A549 (cell line): ENCODE measurements at regions not wholly inside any gene's neighbourhood (a gene's known extent, or its start where the extent isn't known, plus 50 kb on each side); places are given as distances from the start of the nearest gene placed in this dataset.

Experiments
- ATAC-seq, 2 experiments: fragments of 200-7000 bp in 1 of 2; fragments of >200 bp in 1 of 2; cut with Nextera tagmentation in 1 of 2; cut with Tn5 transposase in 1 of 2; 3 replicates each; pipeline versions ENCODE4 v1.8.0 to v1.9.1; 2018 to 2020; ENCODE audit warnings: mild to moderate bottlenecking in 1 of 2, moderate library complexity in 1 of 2
- CTCF ChIA-PET: fragments of 300-600 bp; sonication (Branson Sonifier 250); formaldehyde crosslinking; extraction: SDS; loops from one replicate; lab custom pipeline; 2021; ENCODE audit warnings: antibody characterized with exemption, inconsistent platforms; lab: Yijun Ruan, JAX
- POLR2A ChIA-PET: fragments of 350-600 bp; formaldehyde crosslinking; extraction: SDS; loops from one replicate; lab custom pipeline; 2021; ENCODE audit warnings: antibody characterized with exemption, inconsistent platforms; lab: Yijun Ruan, JAX
- DNase-seq, 2 experiments: peaks; one replicate each; pipeline versions ENCODE4 v3.0.0 to v3.0.0-alpha.2; 2011 to 2016; ENCODE audit warnings: low read depth in 1 of 2, low spot score in 1 of 2
- FAIRE-seq: peaks from 2 replicates; lab custom pipeline; 2011; peaks lifted over from hg19 to GRCh38; lab: Jason Lieb, UNC
- H3K27ac ChIP-seq, 2 experiments: fragments of >200 bp; sonication (Bioruptor Twin); formaldehyde crosslinking; 3 replicates each; pipeline ENCODE4 v1.5.1; 2016 to 2017
- H3K4me1 ChIP-seq: fragments of >200 bp; sonication (Bioruptor Twin); formaldehyde crosslinking; 3 replicates; pipeline ENCODE4 v1.6.1; 2016
- H3K4me2 ChIP-seq: fragments of >200 bp; sonication (Bioruptor Twin); formaldehyde crosslinking; 3 replicates; pipeline ENCODE4 v1.6.1; 2016
- H3K4me3 ChIP-seq: fragments of >200 bp; sonication (Bioruptor Twin); formaldehyde crosslinking; 3 replicates; pipeline ENCODE4 v1.5.1; 2016
- H3K9me3 ChIP-seq: fragments of >200 bp; sonication (Bioruptor Twin); formaldehyde crosslinking; 3 replicates; pipeline ENCODE4 v1.6.1; 2016
- BHLHE40 ChIP-seq: IDR thresholded peaks from 2 replicates; pipeline ENCODE4 v1.6.1; 2012; ENCODE audit warnings: low read depth, low read length, inconsistent platforms
- CBX8 ChIP-seq: fragments of 200-600 bp; sonication (generic); IDR thresholded peaks from 2 replicates; pipeline ENCODE4 v1.6.1; 2016
- CEBPB ChIP-seq, 2 experiments: fragments of >200 bp in 1 of 2; sonication (Bioruptor Twin) in 1 of 2; formaldehyde crosslinking in 1 of 2; IDR thresholded peaks; 2 replicates each; pipeline ENCODE4 v1.6.1; 2012 to 2016
- CHD2 ChIP-seq: fragments of 150-350 bp; IDR thresholded peaks from 2 replicates; pipeline ENCODE4 v1.6.1; 2014; ENCODE audit warnings: low read length; ENCODE audit not compliant: partially characterized antibody
- CHD4 ChIP-seq: fragments of 200-600 bp; sonication (generic); IDR thresholded peaks from 2 replicates; pipeline ENCODE4 v1.6.1; 2016; ENCODE audit warnings: antibody characterized with exemption, mild to moderate bottlenecking, borderline replicate concordance
- CTCF ChIP-seq: fragments of >200 bp; sonication (Bioruptor Twin); formaldehyde crosslinking; IDR thresholded peaks from 3 replicates; pipeline ENCODE4 v1.5.1; 2016
- EHMT2 ChIP-seq: fragments of 200-600 bp; sonication (generic); IDR thresholded peaks from 2 replicates; pipeline ENCODE4 v1.6.1; 2016; ENCODE audit warnings: antibody characterized with exemption, low read depth, mild to moderate bottlenecking, moderate library complexity
- JUNB ChIP-seq: fragments of >200 bp; sonication (Bioruptor Twin); formaldehyde crosslinking; IDR thresholded peaks from 2 replicates; pipeline ENCODE4 v1.6.1; 2016
- KDM5A ChIP-seq: fragments of 200-600 bp; sonication (generic); IDR thresholded peaks from 2 replicates; pipeline ENCODE4 v1.6.1; 2016; ENCODE audit warnings: antibody characterized with exemption, mild to moderate bottlenecking
- MAZ ChIP-seq: fragments of 150-350 bp; IDR thresholded peaks from 2 replicates; pipeline ENCODE4 v1.6.1; 2014; ENCODE audit warnings: antibody characterized with exemption, low read depth, low read length, borderline replicate concordance
- MYC ChIP-seq: IDR thresholded peaks from 2 replicates; pipeline ENCODE4 v1.6.1; 2012; ENCODE audit warnings: mild to moderate bottlenecking, inconsistent platforms, low read length, improper control_type of control experiment, borderline replicate concordance
- NFE2L2 ChIP-seq: fragments of 150-350 bp; conservative IDR thresholded peaks from 2 replicates; pipeline ENCODE4 v1.6.1; 2014; ENCODE audit warnings: low read length
- NPAS2 ChIP-seq: fragments of 250-450 bp; sonication (Bioruptor Pico); IDR thresholded peaks from 2 replicates; pipeline ENCODE4 v1.8.0; 2022; ENCODE audit warnings: mild to moderate bottlenecking, moderate library complexity, borderline replicate concordance
- POLR2A ChIP-seq: IDR thresholded peaks from 2 replicates; pipeline ENCODE4 v1.6.1; 2012; ENCODE audit warnings: mild to moderate bottlenecking, low read length
- RARB ChIP-seq: fragments of 250-450 bp; sonication (Bioruptor Pico); IDR thresholded peaks from 2 replicates; pipeline ENCODE4 v1.8.0; 2021; ENCODE audit warnings: mild to moderate bottlenecking, moderate library complexity
- REST ChIP-seq: fragments of 200-600 bp; sonication (generic); IDR thresholded peaks from 2 replicates; pipeline ENCODE4 v1.6.1; 2016; ENCODE audit warnings: antibody characterized with exemption, mild to moderate bottlenecking, moderate library complexity
- RFX5 ChIP-seq: fragments of 450-650 bp; IDR thresholded peaks from 2 replicates; pipeline ENCODE4 v1.7.1; 2014; ENCODE audit warnings: antibody characterized with exemption, mild to moderate bottlenecking, moderate library complexity
- RNF2 ChIP-seq: fragments of 200-600 bp; sonication (generic); IDR thresholded peaks from 2 replicates; pipeline ENCODE4 v1.6.1; 2016; ENCODE audit warnings: low read depth, mild to moderate bottlenecking, antibody characterized with exemption, moderate library complexity, borderline replicate concordance
- TFCP2L1 ChIP-seq: fragments of 250-450 bp; sonication (Bioruptor Pico); IDR thresholded peaks from 2 replicates; pipeline ENCODE4 v1.5.0; 2021; ENCODE audit warnings: mild to moderate bottlenecking
- USF2 ChIP-seq: fragments of 450-650 bp; IDR thresholded peaks from 2 replicates; pipeline ENCODE4 v1.6.1; 2014; ENCODE audit warnings: antibody characterized with exemption
- ZNF302 ChIP-seq: fragments of 250-450 bp; sonication (Bioruptor Pico); IDR thresholded peaks from 2 replicates; pipeline ENCODE4 v1.9.0; 2021; ENCODE audit warnings: inconsistent platforms, mild to moderate bottlenecking, moderate library complexity
- WGBS: methylation state at CpG from one replicate; pipeline ENCODE4 v1.1.6; 2017; ENCODE audit errors: missing lambda C conversion rate; 5-methylcytosine and 5-hydroxymethylcytosine counted together

GRCh38 chr4:45578874-45579273 lies 545.0 kb downstream of the GABRG1 start:
- ChIA-PET CTCF (interaction anchor here (0.6 kb wide), 1 partner anchor 231 kb away, joined by 3 read pairs; no protein-coding TSS in a partner anchor), POLR2A (no interaction called here)
- ATAC-seq = no peak
- TF ChIP-seq RNF2 (no peak), CHD2 (no peak), MYC (no peak), POLR2A (no peak), KDM5A (no peak), USF2 (no peak), NPAS2 (CRISPR knock-in tag) (no peak)
- 5% methylated on average over 1 of the region's 1 CpG for WGBS
- Histone ChIP-seq H3K27ac (no peak overlapping the region), H3K4me3 (no peak overlapping the region), H3K4me2 (no peak overlapping the region), H3K9me3 (no peaks in the 10 kb centered on the region), H3K4me1 (no peaks in the 10 kb centered on the region)
- no peak for FAIRE-seq
- DNase-seq = no peak

DNA sequence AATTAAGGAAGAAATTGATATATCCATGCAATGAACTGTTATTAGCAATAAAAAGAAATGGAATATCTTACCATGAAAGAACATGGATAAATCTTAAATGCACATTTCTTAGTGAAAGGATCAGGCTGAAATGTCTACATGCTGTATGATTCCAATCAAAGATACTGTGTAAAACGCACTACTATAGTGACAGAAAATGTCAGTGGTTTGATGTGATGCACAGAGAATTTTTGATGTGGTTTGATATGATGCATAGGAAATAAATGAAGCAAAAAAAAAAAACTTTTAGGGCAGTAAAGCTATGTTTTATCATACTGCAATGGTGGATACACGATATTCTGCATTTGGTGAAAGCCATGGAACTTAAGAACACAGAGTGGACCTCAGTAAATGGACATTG lies 547.6 kb downstream of the GABRG1 start:
- Histone ChIP-seq H3K27ac (no peak overlapping the region), H3K9me3 (no peaks in the 10 kb centered on the region), H3K4me2 (no peak overlapping the region), H3K4me1 (no peaks in the 10 kb centered on the region), H3K4me3 (no peak overlapping the region)
- ATAC-seq = no peak
- no peak for FAIRE-seq
- ChIA-PET CTCF (no interaction called here), POLR2A (no interaction called here)
- TF ChIP-seq BHLHE40 = no peak
- TF ChIP-seq JUNB = no peak
- TF ChIP-seq NFE2L2 = no peak
- TF ChIP-seq REST = no peak
- TF ChIP-seq RARB = no peak
- TF ChIP-seq MYC = no peak
- no peak for TF ChIP-seq KDM5A
- no peak for TF ChIP-seq ZNF302
- TF ChIP-seq USF2 = no peak
- no peak for TF ChIP-seq CEBPB (IDR thresholded peaks at IDR 0.05)
- DNase-seq = no peak
- 2% methylated on average over 2 of the region's 2 CpGs for WGBS

- H3K27ac ChIP-seq = no peak overlapping the region
- CTCF ChIA-PET = no interaction called here
- WGBS = 0% methylated on average over 1 of the region's 1 CpG
- no peaks in the 10 kb centered on the region for H3K9me3 ChIP-seq
- H3K4me1 ChIP-seq = no peaks in the 10 kb centered on the region
- no peak for TF ChIP-seq EHMT2
- no peak for TF ChIP-seq RFX5
- no peak for TF ChIP-seq MAZ
- no peak for TF ChIP-seq BHLHE40
- no peak for TF ChIP-seq CHD4
- TF ChIP-seq CBX8 = no peak
- TF ChIP-seq TFCP2L1 (CRISPR knock-in tag) = no peak
- TF ChIP-seq CTCF = no peak
- no peak overlapping the region for H3K4me2 ChIP-seq
- DNase-seq = no peak
- POLR2A ChIA-PET = no interaction called here
- H3K4me3 ChIP-seq = no peak overlapping the region
- ATAC-seq = no peak
- FAIRE-seq = no peak
Observed at GRCh38 chr4:45569619-45570018, 554.2 kb downstream of the GABRG1 start.
